ENCODE measurements at regions not wholly inside any gene's neighbourhood (a gene's known extent, or its start where the extent isn't known, plus 50 kb on each side); places are given as distances from the start of the nearest gene placed in this dataset.

GRCh38 chr6:156509496-156509895, 267.7 kb upstream of the ARID1B start:
- TF ChIP-seq CTCF (IDR thresholded peaks at IDR 0.05 in 2 of 3, conservative IDR thresholded peaks at IDR 0.05 in 1 of 3; ENCODE audit: borderline replicate concordance in 1 of 3, insufficient read depth in 1 of 3, low read depth in 2 of 3, low read length in 2 of 3) (no peak), POLR2AphosphoS5 (IDR thresholded peaks at IDR 0.05; ENCODE audit: low read depth, low read length) (no peak), POLR2A (IDR thresholded peaks at IDR 0.05; ENCODE audit: borderline replicate concordance, extremely low read depth, insufficient read depth, insufficient read length) (no peak), SIN3A (IDR thresholded peaks at IDR 0.05; ENCODE audit: low read depth) (no peak), TCF7L2 (IDR thresholded peaks at IDR 0.05; ENCODE audit: borderline replicate concordance, extremely low read depth, insufficient read depth, insufficient read length) (no peak), EZH2 (IDR thresholded peaks at IDR 0.05) (no peak), SRF (IDR thresholded peaks at IDR 0.05; ENCODE audit: low read depth) (no peak)
- TF ChIP-seq, protein P1, sequence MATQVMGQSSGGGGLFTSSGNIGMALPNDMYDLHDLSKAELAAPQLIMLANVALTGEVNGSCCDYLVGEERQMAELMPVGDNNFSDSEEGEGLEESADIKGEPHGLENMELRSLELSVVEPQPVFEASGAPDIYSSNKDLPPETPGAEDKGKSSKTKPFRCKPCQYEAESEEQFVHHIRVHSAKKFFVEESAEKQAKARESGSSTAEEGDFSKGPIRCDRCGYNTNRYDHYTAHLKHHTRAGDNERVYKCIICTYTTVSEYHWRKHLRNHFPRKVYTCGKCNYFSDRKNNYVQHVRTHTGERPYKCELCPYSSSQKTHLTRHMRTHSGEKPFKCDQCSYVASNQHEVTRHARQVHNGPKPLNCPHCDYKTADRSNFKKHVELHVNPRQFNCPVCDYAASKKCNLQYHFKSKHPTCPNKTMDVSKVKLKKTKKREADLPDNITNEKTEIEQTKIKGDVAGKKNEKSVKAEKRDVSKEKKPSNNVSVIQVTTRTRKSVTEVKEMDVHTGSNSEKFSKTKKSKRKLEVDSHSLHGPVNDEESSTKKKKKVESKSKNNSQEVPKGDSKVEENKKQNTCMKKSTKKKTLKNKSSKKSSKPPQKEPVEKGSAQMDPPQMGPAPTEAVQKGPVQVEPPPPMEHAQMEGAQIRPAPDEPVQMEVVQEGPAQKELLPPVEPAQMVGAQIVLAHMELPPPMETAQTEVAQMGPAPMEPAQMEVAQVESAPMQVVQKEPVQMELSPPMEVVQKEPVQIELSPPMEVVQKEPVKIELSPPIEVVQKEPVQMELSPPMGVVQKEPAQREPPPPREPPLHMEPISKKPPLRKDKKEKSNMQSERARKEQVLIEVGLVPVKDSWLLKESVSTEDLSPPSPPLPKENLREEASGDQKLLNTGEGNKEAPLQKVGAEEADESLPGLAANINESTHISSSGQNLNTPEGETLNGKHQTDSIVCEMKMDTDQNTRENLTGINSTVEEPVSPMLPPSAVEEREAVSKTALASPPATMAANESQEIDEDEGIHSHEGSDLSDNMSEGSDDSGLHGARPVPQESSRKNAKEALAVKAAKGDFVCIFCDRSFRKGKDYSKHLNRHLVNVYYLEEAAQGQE (IDR thresholded peaks at IDR 0.05; ENCODE audit: low read depth), result no peak
